Karpas-422 (cell line): ENCODE measurements at regions not wholly inside any gene's neighbourhood (a gene's known extent, or its start where the extent isn't known, plus 50 kb on each side); places are given as distances from the start of the nearest gene placed in this dataset.

Experiments
- DNase-seq: peaks from one replicate; pipeline ENCODE4 v3.0.0-alpha.2; 2015
- H2AFZ ChIP-seq: fragments of 200-600 bp; sonication (generic); 2 replicates; pipeline ENCODE4 v1.6.1; 2014; ENCODE audit warnings: antibody characterized with exemption, low read length, mixed read lengths
- H3K27ac ChIP-seq: fragments of 200-600 bp; sonication (generic); 2 replicates; pipeline ENCODE4 v1.5.1; 2014; ENCODE audit warnings: mild to moderate bottlenecking, low read length, moderate library complexity
- H3K27me3 ChIP-seq: fragments of 200-600 bp; sonication (generic); 2 replicates; pipeline ENCODE4 v1.6.1; 2014; ENCODE audit warnings: low read length, mixed read lengths
- H3K36me3 ChIP-seq: fragments of 200-600 bp; sonication (generic); 2 replicates; pipeline ENCODE4 v1.6.1; 2014; ENCODE audit warnings: low read length, mixed read lengths; ENCODE audit not compliant: insufficient read depth
- H3K4me1 ChIP-seq: fragments of 200-600 bp; sonication (generic); 2 replicates; pipeline ENCODE4 v1.6.1; 2014; ENCODE audit warnings: mild to moderate bottlenecking, low read length, mixed read lengths
- H3K4me2 ChIP-seq: fragments of 200-600 bp; sonication (generic); 2 replicates; pipeline ENCODE4 v1.6.1; 2014; ENCODE audit warnings: low read length, low read depth, mild to moderate bottlenecking; ENCODE audit not compliant: poor library complexity, severe bottlenecking
- H3K4me3 ChIP-seq: fragments of 200-600 bp; sonication (generic); 2 replicates; pipeline ENCODE4 v1.5.1; 2014; ENCODE audit warnings: mild to moderate bottlenecking, antibody characterized with exemption, low read length, mixed read lengths
- H3K79me2 ChIP-seq: fragments of 200-600 bp; sonication (generic); 2 replicates; pipeline ENCODE4 v1.6.1; 2014; ENCODE audit warnings: mild to moderate bottlenecking, low read length, mixed read lengths
- H3K9ac ChIP-seq: fragments of 200-600 bp; sonication (generic); 2 replicates; pipeline ENCODE4 v1.6.0; 2014; ENCODE audit warnings: low read length
- H3K9me2 ChIP-seq: fragments of 200-600 bp; sonication (generic), shearing (Covaris generic); replicated peaks from 2 replicates; pipeline ENCODE4 v1.6.0; 2014; ENCODE audit warnings: mild to moderate bottlenecking, low read length, moderate library complexity; ENCODE audit not compliant: insufficient read depth
- H3K9me3 ChIP-seq: fragments of 300-700, 200-600 bp; sonication (generic); 2 replicates; pipeline ENCODE4 v1.6.1; 2014; ENCODE audit warnings: low read length, mixed read lengths
- H4K20me1 ChIP-seq: fragments of 200-600 bp; sonication (generic); 2 replicates; pipeline ENCODE4 v1.6.1; 2014; ENCODE audit warnings: mild to moderate bottlenecking, antibody characterized with exemption, low read length, low read depth; ENCODE audit not compliant: insufficient read depth

GRCh38 chr10:90579602-90580242 lies 278.1 kb downstream of the HTR7 start:
- Histone ChIP-seq H3K79me2 (no peaks in the 10 kb centered on the region), H3K36me3 (no peaks in the 10 kb centered on the region), H3K4me2 (no peak overlapping the region), H3K4me3 (no peak overlapping the region), H2AFZ (no peak overlapping the region), H4K20me1 (no peaks in the 10 kb centered on the region), H3K27me3 (no peaks in the 10 kb centered on the region), H3K4me1 (no peaks in the 10 kb centered on the region), H3K9ac (no peak overlapping the region), H3K9me3 (no peaks in the 10 kb centered on the region), H3K9me2 (no peaks in the 10 kb centered on the region), H3K27ac (no peak overlapping the region)
- DNase-seq = no peak

GRCh38 chr10:90583416-90583815 lies 274.4 kb downstream of the HTR7 start:
- DNase-seq = no peak
- no peak overlapping the region for H3K4me2 ChIP-seq
- no peak overlapping the region for H3K4me3 ChIP-seq
- no peak overlapping the region for H3K9ac ChIP-seq
- no peaks in the 10 kb centered on the region for H3K9me3 ChIP-seq
- no peaks in the 10 kb centered on the region for H3K9me2 ChIP-seq
- H3K27me3 ChIP-seq = no peaks in the 10 kb centered on the region
- no peak overlapping the region for H2AFZ ChIP-seq
- no peak overlapping the region for H3K27ac ChIP-seq
- no peaks in the 10 kb centered on the region for H3K4me1 ChIP-seq
- no peaks in the 10 kb centered on the region for H3K36me3 ChIP-seq
- no peaks in the 10 kb centered on the region for H4K20me1 ChIP-seq
- H3K79me2 ChIP-seq = no peaks in the 10 kb centered on the region

GRCh38 chr10:90587081-90587491 lies 270.8 kb downstream of the HTR7 start:
- Histone ChIP-seq H3K27me3 (no peaks in the 10 kb centered on the region), H3K27ac (no peak overlapping the region), H3K9me2 (no peaks in the 10 kb centered on the region), H4K20me1 (no peaks in the 10 kb centered on the region), H3K79me2 (no peaks in the 10 kb centered on the region), H3K9me3 (no peaks in the 10 kb centered on the region), H3K4me3 (no peak overlapping the region), H3K4me1 (no peaks in the 10 kb centered on the region), H3K4me2 (no peak overlapping the region), H3K36me3 (no peaks in the 10 kb centered on the region), H3K9ac (no peak overlapping the region), H2AFZ (no peak overlapping the region)
- no peak for DNase-seq

DNA sequence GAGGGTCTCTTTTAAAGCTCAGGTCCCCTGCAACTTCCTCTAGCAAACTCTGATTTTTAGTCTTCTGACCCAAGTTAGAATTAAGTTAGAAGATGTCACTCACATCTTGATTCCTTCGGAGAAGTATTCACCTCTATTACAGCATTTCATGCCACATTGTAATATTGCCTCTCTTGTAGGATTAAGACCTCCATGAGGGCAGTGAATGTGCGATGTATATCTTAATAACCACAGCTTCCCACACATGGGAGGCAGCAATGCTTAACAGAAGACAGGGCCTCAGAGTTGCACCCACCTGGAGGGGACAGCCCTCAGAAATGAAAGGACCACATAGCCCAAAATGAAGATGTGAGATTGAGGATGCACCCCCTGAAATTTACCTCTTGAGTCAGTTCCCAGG lies 270.3 kb downstream of the HTR7 start:
- no peak for DNase-seq
- H3K4me2 ChIP-seq = no peak overlapping the region
- H3K4me1 ChIP-seq = no peaks in the 10 kb centered on the region
- no peaks in the 10 kb centered on the region for H4K20me1 ChIP-seq
- no peak overlapping the region for H3K9ac ChIP-seq
- H3K4me3 ChIP-seq = no peak overlapping the region
- no peak overlapping the region for H2AFZ ChIP-seq
- no peaks in the 10 kb centered on the region for H3K9me3 ChIP-seq
- H3K36me3 ChIP-seq = no peaks in the 10 kb centered on the region
- no peaks in the 10 kb centered on the region for H3K27me3 ChIP-seq
- no peak overlapping the region for H3K27ac ChIP-seq
- H3K9me2 ChIP-seq = no peaks in the 10 kb centered on the region
- no peaks in the 10 kb centered on the region for H3K79me2 ChIP-seq

GRCh38 chr10:90588222-90588621 lies 269.6 kb downstream of the HTR7 start:
- DNase-seq = no peak
- Histone ChIP-seq H2AFZ (no peak overlapping the region), H3K4me3 (no peak overlapping the region), H3K27ac (no peak overlapping the region), H3K9me2 (no peaks in the 10 kb centered on the region), H3K4me2 (no peak overlapping the region), H3K9me3 (no peaks in the 10 kb centered on the region), H3K36me3 (no peaks in the 10 kb centered on the region), H3K9ac (no peak overlapping the region), H4K20me1 (no peaks in the 10 kb centered on the region), H3K4me1 (no peaks in the 10 kb centered on the region), H3K79me2 (no peaks in the 10 kb centered on the region), H3K27me3 (no peaks in the 10 kb centered on the region)

DNA sequence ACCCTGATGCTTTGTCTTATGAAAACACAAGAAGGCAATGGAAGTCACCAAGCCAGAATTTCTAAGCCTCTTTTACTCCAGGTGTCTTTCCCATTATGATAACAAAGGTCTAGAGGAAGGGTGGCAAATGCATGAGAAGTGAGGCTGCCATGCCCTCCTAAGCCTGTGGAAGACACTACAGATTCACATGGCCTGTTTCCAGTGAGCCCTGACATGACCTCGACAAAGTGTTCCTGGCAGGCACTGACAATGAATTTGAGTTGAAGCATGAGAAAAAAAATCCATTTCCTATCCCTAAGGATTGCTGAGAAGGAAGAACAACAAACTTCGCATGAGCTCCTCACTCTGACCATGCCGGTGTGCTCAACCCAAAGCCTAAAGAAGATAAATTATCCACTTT lies 268.0 kb downstream of the HTR7 start:
- no peaks in the 10 kb centered on the region for H3K27me3 ChIP-seq
- no peaks in the 10 kb centered on the region for H3K36me3 ChIP-seq
- no peak overlapping the region for H3K27ac ChIP-seq
- H4K20me1 ChIP-seq = no peaks in the 10 kb centered on the region
- no peak overlapping the region for H3K4me3 ChIP-seq
- no peak for DNase-seq
- H3K79me2 ChIP-seq = no peaks in the 10 kb centered on the region
- no peaks in the 10 kb centered on the region for H3K9me2 ChIP-seq
- no peak overlapping the region for H3K9ac ChIP-seq
- H3K9me3 ChIP-seq = no peaks in the 10 kb centered on the region
- H3K4me2 ChIP-seq = no peak overlapping the region
- H2AFZ ChIP-seq = no peak overlapping the region
- no peaks in the 10 kb centered on the region for H3K4me1 ChIP-seq

GRCh38 chr10:90591629-90592028 lies 266.2 kb downstream of the HTR7 start:
- Histone ChIP-seq H3K9me2 (no peaks in the 10 kb centered on the region), H2AFZ (no peak overlapping the region), H3K9me3 (no peaks in the 10 kb centered on the region), H3K27me3 (no peaks in the 10 kb centered on the region), H3K79me2 (no peaks in the 10 kb centered on the region), H3K9ac (no peak overlapping the region), H3K36me3 (no peaks in the 10 kb centered on the region), H3K4me1 (no peaks in the 10 kb centered on the region), H3K27ac (no peak overlapping the region), H4K20me1 (no peaks in the 10 kb centered on the region), H3K4me2 (no peak overlapping the region), H3K4me3 (no peak overlapping the region)
- no peak for DNase-seq

GRCh38 chr10:90592638-90593302 lies 265.1 kb downstream of the HTR7 start:
- H2AFZ ChIP-seq = no peak overlapping the region
- no peaks in the 10 kb centered on the region for H4K20me1 ChIP-seq
- no peaks in the 10 kb centered on the region for H3K9me2 ChIP-seq
- no peaks in the 10 kb centered on the region for H3K9me3 ChIP-seq
- no peak overlapping the region for H3K9ac ChIP-seq
- no peak overlapping the region for H3K4me3 ChIP-seq
- no peaks in the 10 kb centered on the region for H3K36me3 ChIP-seq
- peak; percentile 51 for DNase-seq
- H3K4me2 ChIP-seq = no peak overlapping the region
- H3K4me1 ChIP-seq = no peaks in the 10 kb centered on the region
- no peaks in the 10 kb centered on the region for H3K79me2 ChIP-seq
- H3K27me3 ChIP-seq = no peaks in the 10 kb centered on the region
- no peak overlapping the region for H3K27ac ChIP-seq
